Right lobe of liver (tissue), 4 donors: ENCODE measurements at regions not wholly inside any gene's neighbourhood (a gene's known extent, or its start where the extent isn't known, plus 50 kb on each side); places are given as distances from the start of the nearest gene placed in this dataset.

ENCODE experiments used
- CTCF ChIP-seq, 4 donors: fragments of 200-600 bp in 3 of 4; fragments of 450-650 bp in 1 of 4; IDR thresholded peaks; one replicate each; pipeline versions ENCODE4 v1.5.1 to v1.8.0; 2016 to 2022; ENCODE audit warnings: antibody characterized with exemption in 4 of 4, mild to moderate bottlenecking in 2 of 4
- POLR2A ChIP-seq: fragments of 450-650 bp; IDR thresholded peaks from one replicate; pipeline ENCODE4 v1.6.1; 2017; ENCODE audit warnings: antibody characterized with exemption, mild to moderate bottlenecking
- donor health status: DM: no; HTN: no; CAD: no.
- donor health status: DM: no; HTN: no; CAD: no.
- donor health status: DM: no; HTN: yes; CAD: no.

DNA sequence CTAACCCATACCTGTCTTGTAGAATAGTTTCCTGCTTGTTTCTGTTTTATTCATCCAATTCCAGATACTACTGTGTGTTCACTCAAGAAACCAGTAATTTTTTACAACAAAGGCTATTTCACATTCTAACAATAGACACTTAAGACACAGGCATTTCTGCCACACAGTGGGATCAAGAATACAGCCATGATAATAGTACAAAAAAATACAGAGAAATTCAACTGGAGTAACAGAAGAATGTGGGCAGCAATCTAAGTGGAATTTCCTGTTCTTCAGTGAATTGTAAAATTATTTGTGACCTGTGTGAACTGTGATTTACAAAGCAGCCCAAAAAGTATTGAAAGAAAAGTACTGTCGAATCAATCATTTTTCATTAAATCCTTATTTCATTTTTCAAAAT, 282.9 kb downstream of the CCER1 start:
- TF ChIP-seq POLR2A, result no peak
- no peak for TF ChIP-seq CTCF (IDR thresholded peaks at IDR 0.05)
